ENCODE measurements at regions not wholly inside any gene's neighbourhood (a gene's known extent, or its start where the extent isn't known, plus 50 kb on each side); places are given as distances from the start of the nearest gene placed in this dataset.

GRCh38 chr17:51398128-51398525 lies 137.8 kb downstream of the UTP18 start:
- H3K27me3 ChIP-seq: no peaks in the 10 kb centered on the region

GRCh38 chr17:51398687-51399086 lies 138.3 kb downstream of the UTP18 start:
- Histone ChIP-seq H3K4me1 (no peaks in the 10 kb centered on the region), H3K4me3 (no peak overlapping the region), H3K36me3 (no peaks in the 10 kb centered on the region), H3K9me3 (no peaks in the 10 kb centered on the region), H3K27ac (no peak overlapping the region), H3K27me3 (no peaks in the 10 kb centered on the region)
- 71 to 77% methylated on average over 4 of the region's 4 CpGs for WGBS, 2 donors
- TF ChIP-seq EP300 (IDR thresholded peaks at IDR 0.05): no peak
- no peak for TF ChIP-seq POLR2A (IDR thresholded peaks at IDR 0.05)
- TF ChIP-seq CTCF (IDR thresholded peaks at IDR 0.05): no peak
- DNase-seq (ENCODE audit: low spot score in 2 of 2): no peak

More at GRCh38 chr17:51398128-51398525, 137.8 kb downstream of the UTP18 start:
- Histone ChIP-seq H3K27ac (no peak overlapping the region), H3K36me3 (no peaks in the 10 kb centered on the region), H3K4me3 (no peak overlapping the region), H3K9me3 (no peaks in the 10 kb centered on the region), H3K4me1 (no peaks in the 10 kb centered on the region)
- no peak for TF ChIP-seq POLR2A (IDR thresholded peaks at IDR 0.05)
- no peak for TF ChIP-seq EP300 (IDR thresholded peaks at IDR 0.05)
- TF ChIP-seq CTCF (IDR thresholded peaks at IDR 0.05): no peak
- WGBS, 2 donors: 74 to 82% methylated on average over 5 of the region's 5 CpGs
- no peak for DNase-seq (ENCODE audit: low spot score in 2 of 2)

- H3K36me3 ChIP-seq: no peaks in the 10 kb centered on the region
- H3K27me3 ChIP-seq: no peaks in the 10 kb centered on the region
- H3K4me1 ChIP-seq: no peaks in the 10 kb centered on the region
- 47 to 64% methylated on average over 5 of the region's 5 CpGs for WGBS, 2 donors
- no peak overlapping the region for H3K4me3 ChIP-seq
- TF ChIP-seq EP300 (IDR thresholded peaks at IDR 0.05): no peak
- TF ChIP-seq CTCF (IDR thresholded peaks at IDR 0.05): no peak
- TF ChIP-seq POLR2A (IDR thresholded peaks at IDR 0.05): no peak
- no peaks in the 10 kb centered on the region for H3K9me3 ChIP-seq
- no peak overlapping the region for H3K27ac ChIP-seq
- DNase-seq (ENCODE audit: low spot score in 2 of 2): no peak
These were observed 140.9 kb downstream of the UTP18 start for GRCh38 chr17:51401279-51401678.

- H3K36me3 ChIP-seq: no peaks in the 10 kb centered on the region
- DNase-seq (ENCODE audit: low spot score in 2 of 2): no peak
- H3K9me3 ChIP-seq: no peaks in the 10 kb centered on the region
- TF ChIP-seq CTCF (IDR thresholded peaks at IDR 0.05): no peak
- TF ChIP-seq EP300 (IDR thresholded peaks at IDR 0.05): no peak
- TF ChIP-seq POLR2A (IDR thresholded peaks at IDR 0.05): no peak
- H3K4me1 ChIP-seq: no peaks in the 10 kb centered on the region
- H3K27me3 ChIP-seq: no peaks in the 10 kb centered on the region
- no peak overlapping the region for H3K4me3 ChIP-seq
- no peak overlapping the region for H3K27ac ChIP-seq
- 73 to 89% methylated on average over 1 of the region's 1 CpG for WGBS, 2 donors
These were observed 142.6 kb downstream of the UTP18 start for GRCh38 chr17:51402899-51403298.

- DNase-seq (ENCODE audit: low spot score in 2 of 2): no peak
- H3K4me1 ChIP-seq: no peaks in the 10 kb centered on the region
- no peaks in the 10 kb centered on the region for H3K9me3 ChIP-seq
- H3K36me3 ChIP-seq: no peaks in the 10 kb centered on the region
- H3K27me3 ChIP-seq: no peaks in the 10 kb centered on the region
- no peak overlapping the region for H3K27ac ChIP-seq
- TF ChIP-seq EP300 (IDR thresholded peaks at IDR 0.05) (no peak), CTCF (IDR thresholded peaks at IDR 0.05) (no peak), POLR2A (IDR thresholded peaks at IDR 0.05) (no peak)
- 83 to 91% methylated on average over 5 of the region's 5 CpGs for WGBS, 2 donors
- H3K4me3 ChIP-seq: no peak overlapping the region
These were observed 147.2 kb downstream of the UTP18 start for GRCh38 chr17:51407576-51407975.
